ENCODE measurements at regions not wholly inside any gene's neighbourhood (a gene's known extent, or its start where the extent isn't known, plus 50 kb on each side); places are given as distances from the start of the nearest gene placed in this dataset.

- no peak overlapping the region for H2AFZ ChIP-seq (ENCODE audit: low read depth, low read length)
- TF ChIP-seq CTCF (IDR thresholded peaks at IDR 0.05; ENCODE audit: extremely low read depth in 1 of 2, insufficient read depth in 1 of 2, low read depth in 1 of 2, low read length in 2 of 2), result no peak
- TF ChIP-seq GATA2 (IDR thresholded peaks at IDR 0.05; ENCODE audit: insufficient read depth, insufficient read length, low read depth, low read length), result no peak
- TF ChIP-seq MAX (IDR thresholded peaks at IDR 0.05; ENCODE audit: insufficient read depth, insufficient read length), result no peak
- no peak for TF ChIP-seq MYC (IDR thresholded peaks at IDR 0.05; ENCODE audit: low read depth, low read length)
- no peak for TF ChIP-seq POLR2A (IDR thresholded peaks at IDR 0.05; ENCODE audit: low read depth, low read length)
- no peak for TF ChIP-seq POLR2AphosphoS5 (IDR thresholded peaks at IDR 0.05; ENCODE audit: insufficient read depth, low read depth, low read length)
- TF ChIP-seq JUN (IDR thresholded peaks at IDR 0.05; ENCODE audit: borderline replicate concordance, insufficient read depth, insufficient read length, low read depth), result no peak
- no TSS peak for BruUV-seq (replicated peaks)
- H3K36me3 ChIP-seq (ENCODE audit: control insufficient read depth in 2 of 2, extremely low read depth in 1 of 2, insufficient read depth in 2 of 2, low read length in 2 of 2), result no peaks in the 10 kb centered on the region
- DNase-seq (ENCODE audit: low read depth, low spot score) (no peak), FAIRE-seq (no peak)
- H3K4me2 ChIP-seq (ENCODE audit: insufficient read depth, low read length), result no peak overlapping the region
- no peaks in the 10 kb centered on the region for H3K9me3 ChIP-seq (replicated peaks; ENCODE audit: control insufficient read depth, insufficient read depth, low read length)
- dilution Hi-C loops (cut with MboI; ENCODE audit: extremely low pct_ligation_motif_present, low sequenced_read_pairs), result no loop called here
- no peaks in the 10 kb centered on the region for H4K20me1 ChIP-seq (replicated peaks; ENCODE audit: control insufficient read depth, extremely low read depth, insufficient read depth, low read length)
- H3K9ac ChIP-seq (replicated peaks; ENCODE audit: extremely low read depth, insufficient read depth, low read length), result no peak overlapping the region
- peaks cover 0 to 4% of the 10 kb centered on the region in 2 experiments for H3K27me3 ChIP-seq (ENCODE audit: control insufficient read depth in 2 of 2, insufficient read depth in 2 of 2, low read length in 2 of 2)
- CTCF ChIA-PET, result no interaction called here
- intact Hi-C loops (cut with micrococcal nuclease), result no loop called here
- no peaks in the 10 kb centered on the region for H3K4me1 ChIP-seq (ENCODE audit: control insufficient read depth, extremely low read depth, insufficient read depth, low read length)
- POLR2A ChIA-PET, result no interaction called here
- no peak overlapping the region for H3K4me3 ChIP-seq (replicated peaks in 1 of 3; ENCODE audit: insufficient read depth in 1 of 3, low read depth in 1 of 3, low read length in 3 of 3)
- H3K79me2 ChIP-seq (ENCODE audit: control insufficient read depth, insufficient read depth, low read length), result no peaks in the 10 kb centered on the region
- H3K27ac ChIP-seq (ENCODE audit: insufficient read depth, low read depth, low read length), result no peak overlapping the region
- no peaks in the 10 kb centered on the region for H3K9me1 ChIP-seq (replicated peaks; ENCODE audit: control insufficient read depth, extremely low read depth, insufficient read depth, low read length)
Observed at GRCh38 chr5:128870923-128871322, 94.4 kb upstream of the SLC27A6 start.

Data from endothelial cell of umbilical vein (primary cell).